ENCODE measurements at regions not wholly inside any gene's neighbourhood (a gene's known extent, or its start where the extent isn't known, plus 50 kb on each side); places are given as distances from the start of the nearest gene placed in this dataset.
"Not testable (repeated sequence)": the region's sequence is repeated elsewhere in the genome, so short reads cannot be mapped to it uniquely, and the experiment has no call there.

DNA sequence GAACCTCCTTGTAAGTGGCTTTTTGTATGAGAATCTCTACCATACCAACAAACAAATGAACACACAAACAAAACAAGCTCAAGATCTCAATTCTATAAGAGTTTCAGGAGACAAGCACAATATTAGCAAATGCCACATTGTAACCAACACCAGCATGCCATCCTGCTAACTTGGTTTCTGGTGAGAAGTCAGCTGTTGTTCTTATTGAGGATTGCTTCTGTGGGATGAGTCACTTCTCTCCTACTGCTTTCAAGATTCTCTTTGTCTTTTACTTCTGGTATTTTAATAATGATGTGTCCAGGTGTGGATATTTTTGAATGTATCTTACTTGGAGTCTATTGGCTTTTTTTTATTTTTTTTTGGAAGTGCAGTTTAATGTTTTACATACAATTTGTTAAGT lies 131.7 kb downstream of the BCL2L11 start:
- Histone ChIP-seq H3K79me2 (ENCODE audit: insufficient read depth, low read length) (no peaks in the 10 kb centered on the region), H3T11ph (ENCODE audit: low read length) (no peak overlapping the region), H2AFZ (ENCODE audit: low read length) (no peak overlapping the region), H3K4me1 (ENCODE audit: insufficient read depth, low read length) (no peaks in the 10 kb centered on the region), H4K8ac (replicated peaks; ENCODE audit: insufficient read length, low read depth, low read length) (no peak overlapping the region), H3K4me2 (ENCODE audit: insufficient read depth, insufficient read length, low read length) (no peak overlapping the region), H3K14ac (ENCODE audit: insufficient read depth, low read length) (no peak overlapping the region), H2BK5ac (ENCODE audit: insufficient read length, low read length) (no peak overlapping the region), H4K5ac (ENCODE audit: insufficient read length, low read depth, low read length) (no peak overlapping the region), H3K9ac (ENCODE audit: extremely low read depth, insufficient read length, low read length) (no peak overlapping the region), H3K23ac (ENCODE audit: insufficient read length, low read depth, low read length) (no peak overlapping the region), H2BK12ac (ENCODE audit: insufficient read length, low read depth, low read length) (no peak overlapping the region), H3K4ac (ENCODE audit: low read depth, low read length) (no peak overlapping the region), H3K9me3 (ENCODE audit: control insufficient read depth, low read depth, low read length) (no peaks in the 10 kb centered on the region), H3K18ac (ENCODE audit: insufficient read length, low read depth, low read length) (no peak overlapping the region), H3K79me1 (ENCODE audit: insufficient read depth, low read depth, low read length, poor library complexity, severe bottlenecking) (no peaks in the 10 kb centered on the region), H2BK120ac (ENCODE audit: low read depth, low read length, poor library complexity, severe bottlenecking) (no peak overlapping the region), H2BK15ac (ENCODE audit: low read depth, low read length) (no peak overlapping the region), H3K23me2 (ENCODE audit: insufficient read length, low read depth, low read length, poor library complexity, severe bottlenecking) (no peaks in the 10 kb centered on the region), H4K91ac (ENCODE audit: insufficient read length, low read depth, low read length) (no peak overlapping the region), H2BK20ac (ENCODE audit: low read depth, low read length, poor library complexity, severe bottlenecking) (no peak overlapping the region), H3K56ac (ENCODE audit: insufficient read length, low read depth, low read length) (no peak overlapping the region), H2AK5ac (ENCODE audit: insufficient read length, low read length) (no peak overlapping the region), H3K27me3 (ENCODE audit: insufficient read depth, low read length) (no peaks in the 10 kb centered on the region), H3K27ac (ENCODE audit: insufficient read length, low read depth, low read length) (no peak overlapping the region), H4K20me1 (ENCODE audit: control insufficient read depth, insufficient read depth, insufficient read length) (no peaks in the 10 kb centered on the region)
- H3K27ac Mint-ChIP-seq: no peak overlapping the region
- no peaks in the 10 kb centered on the region for H3K4me1 Mint-ChIP-seq
- peaks cover 6 to 15% (median 8%) of the 10 kb centered on the region in 3 experiments for H3K36me3 Mint-ChIP-seq (ENCODE audit: insufficient read depth in 1 of 3, low read depth in 3 of 3)
- peaks cover 12 to 13% of the 10 kb centered on the region in 2 experiments for H3K9me3 Mint-ChIP-seq
- no peaks in the 10 kb centered on the region for H3K27me3 Mint-ChIP-seq (ENCODE audit: low read depth)
- H3K4me3 Mint-ChIP-seq: no peak overlapping the region
- TF ChIP-seq CTCF (conservative IDR thresholded peaks at IDR 0.05): no peak
- DNase-seq: no peak

GRCh38 chr2:111254916-111255315 lies 134.2 kb downstream of the BCL2L11 start:
- H2BK12ac ChIP-seq (ENCODE audit: insufficient read length, low read depth, low read length); H2BK5ac ChIP-seq (ENCODE audit: insufficient read length, low read length); H3K4me2 ChIP-seq (ENCODE audit: insufficient read depth, insufficient read length, low read length); H3K27ac Mint-ChIP-seq; H2AK5ac ChIP-seq (ENCODE audit: insufficient read length, low read length); H4K20me1 ChIP-seq (ENCODE audit: control insufficient read depth, insufficient read depth, insufficient read length); H3K9me3 ChIP-seq (ENCODE audit: control insufficient read depth, low read depth, low read length); H3T11ph ChIP-seq (ENCODE audit: low read length); H3K23me2 ChIP-seq (ENCODE audit: insufficient read length, low read depth, low read length, poor library complexity, severe bottlenecking); H4K91ac ChIP-seq (ENCODE audit: insufficient read length, low read depth, low read length); H2AFZ ChIP-seq (ENCODE audit: low read length); H3K9ac ChIP-seq (ENCODE audit: extremely low read depth, insufficient read length, low read length); H3K4me1 Mint-ChIP-seq; H3K4ac ChIP-seq (ENCODE audit: low read depth, low read length); H2BK15ac ChIP-seq (ENCODE audit: low read depth, low read length); H3K27ac ChIP-seq (ENCODE audit: insufficient read length, low read depth, low read length); H3K4me1 ChIP-seq (ENCODE audit: insufficient read depth, low read length); H3K79me2 ChIP-seq (ENCODE audit: insufficient read depth, low read length); H2BK120ac ChIP-seq (ENCODE audit: low read depth, low read length, poor library complexity, severe bottlenecking); DNase-seq; H3K27me3 ChIP-seq (ENCODE audit: insufficient read depth, low read length); H4K8ac ChIP-seq (replicated peaks; ENCODE audit: insufficient read length, low read depth, low read length); H3K14ac ChIP-seq (ENCODE audit: insufficient read depth, low read length); H3K56ac ChIP-seq (ENCODE audit: insufficient read length, low read depth, low read length); H3K4me3 Mint-ChIP-seq; H3K27me3 Mint-ChIP-seq (ENCODE audit: low read depth); H3K79me1 ChIP-seq (ENCODE audit: insufficient read depth, low read depth, low read length, poor library complexity, severe bottlenecking); H3K18ac ChIP-seq (ENCODE audit: insufficient read length, low read depth, low read length); H3K23ac ChIP-seq (ENCODE audit: insufficient read length, low read depth, low read length); H2BK20ac ChIP-seq (ENCODE audit: low read depth, low read length, poor library complexity, severe bottlenecking); H4K5ac ChIP-seq (ENCODE audit: insufficient read length, low read depth, low read length): not testable (repeated sequence)
- WGBS (ENCODE audit: extremely low coverage, insufficient read length, low lambda C conversion rate): no CpG with 5 or more reads among the region's 6 CpGs
- Mint-ChIP-seq H3K36me3 (ENCODE audit: insufficient read depth in 1 of 3, low read depth in 3 of 3) (peaks cover 6 to 15% (median 8%) of the 10 kb centered on the region in 3 experiments), H3K9me3 (peaks cover 12 to 13% of the 10 kb centered on the region in 2 experiments)

Data from H9 (cell line).